Kidney (tissue), 13 donors: ENCODE measurements at regions not wholly inside any gene's neighbourhood (a gene's known extent, or its start where the extent isn't known, plus 50 kb on each side); places are given as distances from the start of the nearest gene placed in this dataset.

Source experiments
- DNase-seq, 5 donors: peaks; one replicate each; pipeline ENCODE4 v3.0.0-alpha.2; 2013 to 2020
- FAIRE-seq: peaks from 2 replicates; lab custom pipeline; 2012; peaks lifted over from hg19 to GRCh38; lab: Jason Lieb, UNC
- H3K27ac ChIP-seq, 2 donors: one replicate each; pipeline ENCODE4 v1.7.0; 2013; ENCODE audit warnings: low read depth in 2 of 2, low read length in 2 of 2, inconsistent platforms in 1 of 2
- H3K27me3 ChIP-seq: one replicate; pipeline ENCODE4 v1.7.1; 2013; ENCODE audit warnings: low read length, inconsistent platforms; ENCODE audit not compliant: control insufficient read depth, insufficient read depth
- H3K36me3 ChIP-seq, 3 donors: one replicate each; pipeline versions ENCODE4 v1.7.0 to v1.7.1; 2013; ENCODE audit warnings: low read length in 3 of 3, control low read depth in 1 of 3, inconsistent platforms in 1 of 3; ENCODE audit not compliant: insufficient read depth in 3 of 3, control insufficient read depth in 2 of 3
- H3K4me1 ChIP-seq, 3 donors: one replicate each; pipeline versions ENCODE4 v1.7.0 to v1.7.1; 2013; ENCODE audit warnings: low read length in 3 of 3, inconsistent platforms in 1 of 3, low read depth in 1 of 3; ENCODE audit not compliant: control insufficient read depth in 2 of 3, insufficient read depth in 2 of 3
- H3K4me3 ChIP-seq, 3 donors: one replicate each; pipeline versions ENCODE4 v1.7.0 to v1.8.1; 2013; ENCODE audit warnings: low read length in 3 of 3, control low read depth in 1 of 3, inconsistent platforms in 1 of 3
- H3K9ac ChIP-seq, 3 donors: one replicate each; pipeline versions ENCODE4 v1.7.0 to v1.7.1; 2013; ENCODE audit warnings: low read length in 3 of 3, control low read depth in 1 of 3, inconsistent platforms in 1 of 3
- H3K9me3 ChIP-seq, 3 donors: one replicate each; pipeline versions ENCODE4 v1.7.0 to v1.7.1; 2013; ENCODE audit warnings: low read length in 3 of 3, control low read depth in 1 of 3, inconsistent platforms in 1 of 3; ENCODE audit not compliant: control insufficient read depth in 2 of 3, insufficient read depth in 1 of 3
- CTCF ChIP-seq: IDR thresholded peaks from 3 replicates; pipeline ENCODE4 v1.5.1; 2012; ENCODE audit warnings: mild to moderate bottlenecking, moderate library complexity, borderline replicate concordance; ENCODE audit not compliant: insufficient read depth; ENCODE audit errors: extremely low read depth
- intact Hi-C: fragments of 100-400 bp; cut with DNase I; formaldehyde crosslinking; loops from one replicate; pipeline ENCODE4 v1.11.1; 2022
- donor health status: control.
- donor health status: control.
- donor health status: control.
- donor health status: control.
- donor health status: control.
- donor health status: DM: yes; HTN: yes; CAD: no.
- donor health status: Normal renal cell carcinoma (clear cell type).

- no peak overlapping the region for H3K9ac ChIP-seq
- intact Hi-C loops, result no loop called here
- no peaks in the 10 kb centered on the region for H3K27me3 ChIP-seq
- H3K27ac ChIP-seq, result no peak overlapping the region
- no peaks in the 10 kb centered on the region for H3K4me1 ChIP-seq
- H3K36me3 ChIP-seq, result no peaks in the 10 kb centered on the region
- no peak overlapping the region for H3K4me3 ChIP-seq
- FAIRE-seq (no peak), DNase-seq (no peak)
- TF ChIP-seq CTCF, result no peak
- peaks cover 0 to 6% (median 0%) of the 10 kb centered on the region in 3 donors for H3K9me3 ChIP-seq
Observed at GRCh38 chr7:41842956-41843355, 140.1 kb upstream of the INHBA start.

GRCh38 chr7:41837916-41838315 lies 135.0 kb upstream of the INHBA start:
- FAIRE-seq, result no peak

GRCh38 chr7:41835976-41836530 lies 133.2 kb upstream of the INHBA start:
- TF ChIP-seq CTCF, result no peak
- no peak overlapping the region for H3K9ac ChIP-seq
- no peaks in the 10 kb centered on the region for H3K4me1 ChIP-seq
- DNase-seq (no peak), FAIRE-seq (no peak)
- H3K27ac ChIP-seq, result no peak overlapping the region
- no peak overlapping the region for H3K4me3 ChIP-seq
- H3K9me3 ChIP-seq, result no peaks in the 10 kb centered on the region
- H3K27me3 ChIP-seq, result no peaks in the 10 kb centered on the region
- intact Hi-C loops, result no loop called here
- no peaks in the 10 kb centered on the region for H3K36me3 ChIP-seq

More at GRCh38 chr7:41837916-41838315, 135.0 kb upstream of the INHBA start:
- no peak for DNase-seq
- H3K4me3 ChIP-seq, result no peak overlapping the region
- TF ChIP-seq CTCF, result no peak
- H3K27me3 ChIP-seq, result no peaks in the 10 kb centered on the region
- no peak overlapping the region for H3K27ac ChIP-seq
- peaks cover 0 to 3% (median 0%) of the 10 kb centered on the region in 3 donors for H3K9me3 ChIP-seq
- no peak overlapping the region for H3K9ac ChIP-seq
- H3K4me1 ChIP-seq, result no peaks in the 10 kb centered on the region
- no peaks in the 10 kb centered on the region for H3K36me3 ChIP-seq
- intact Hi-C loops, result no loop called here
